ENCODE measurements at regions not wholly inside any gene's neighbourhood (a gene's known extent, or its start where the extent isn't known, plus 50 kb on each side); places are given as distances from the start of the nearest gene placed in this dataset.

GRCh38 chrX:39897741-39898097 is 200.0 kb downstream of the BCOR start:
- Mint-ChIP-seq H3K27me3 (ENCODE audit: low read depth) (peaks cover 7% of the 10 kb centered on the region), H3K9me3 (no peaks in the 10 kb centered on the region), H3K4me3 (no peak overlapping the region), H3K4me1 (ENCODE audit: low read depth) (peaks cover 3% of the 10 kb centered on the region), H3K36me3 (ENCODE audit: low read depth) (no peaks in the 10 kb centered on the region), H3K27ac (no peak overlapping the region)

DNA sequence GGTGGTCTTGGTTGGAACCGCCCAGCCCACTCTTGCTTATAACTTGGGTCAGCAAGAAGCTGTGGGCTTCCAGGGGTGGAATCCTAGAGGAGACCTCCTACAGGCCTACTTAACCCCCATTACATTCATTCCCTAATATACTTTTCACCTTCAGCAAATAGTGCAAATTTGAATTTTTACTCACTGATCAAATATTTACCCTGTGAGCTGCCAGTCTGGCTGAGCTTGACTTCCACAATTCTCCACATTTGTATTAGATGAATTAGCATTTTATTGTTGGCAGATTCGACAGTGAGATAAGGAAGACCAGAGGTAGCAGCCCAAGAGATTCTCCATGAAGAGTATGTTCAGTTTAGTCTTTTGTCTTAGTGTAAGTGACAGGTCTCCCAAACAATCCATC is 199.6 kb downstream of the BCOR start:
- no peaks in the 10 kb centered on the region for H3K9me3 Mint-ChIP-seq
- peaks cover 6% of the 10 kb centered on the region for H3K4me1 Mint-ChIP-seq (ENCODE audit: low read depth)
- no peak overlapping the region for H3K27ac Mint-ChIP-seq
- H3K36me3 Mint-ChIP-seq (ENCODE audit: low read depth) = no peaks in the 10 kb centered on the region
- peaks cover 7% of the 10 kb centered on the region for H3K27me3 Mint-ChIP-seq (ENCODE audit: low read depth)
- no peak overlapping the region for H3K4me3 Mint-ChIP-seq

GRCh38 chrX:39899059-39899458 is 198.7 kb downstream of the BCOR start:
- peaks cover 4% of the 10 kb centered on the region for H3K4me1 Mint-ChIP-seq (ENCODE audit: low read depth)
- no peak overlapping the region for H3K4me3 Mint-ChIP-seq
- no peak overlapping the region for H3K27ac Mint-ChIP-seq
- peaks cover 7% of the 10 kb centered on the region for H3K27me3 Mint-ChIP-seq (ENCODE audit: low read depth)
- no peaks in the 10 kb centered on the region for H3K36me3 Mint-ChIP-seq (ENCODE audit: low read depth)
- no peaks in the 10 kb centered on the region for H3K9me3 Mint-ChIP-seq

DNA sequence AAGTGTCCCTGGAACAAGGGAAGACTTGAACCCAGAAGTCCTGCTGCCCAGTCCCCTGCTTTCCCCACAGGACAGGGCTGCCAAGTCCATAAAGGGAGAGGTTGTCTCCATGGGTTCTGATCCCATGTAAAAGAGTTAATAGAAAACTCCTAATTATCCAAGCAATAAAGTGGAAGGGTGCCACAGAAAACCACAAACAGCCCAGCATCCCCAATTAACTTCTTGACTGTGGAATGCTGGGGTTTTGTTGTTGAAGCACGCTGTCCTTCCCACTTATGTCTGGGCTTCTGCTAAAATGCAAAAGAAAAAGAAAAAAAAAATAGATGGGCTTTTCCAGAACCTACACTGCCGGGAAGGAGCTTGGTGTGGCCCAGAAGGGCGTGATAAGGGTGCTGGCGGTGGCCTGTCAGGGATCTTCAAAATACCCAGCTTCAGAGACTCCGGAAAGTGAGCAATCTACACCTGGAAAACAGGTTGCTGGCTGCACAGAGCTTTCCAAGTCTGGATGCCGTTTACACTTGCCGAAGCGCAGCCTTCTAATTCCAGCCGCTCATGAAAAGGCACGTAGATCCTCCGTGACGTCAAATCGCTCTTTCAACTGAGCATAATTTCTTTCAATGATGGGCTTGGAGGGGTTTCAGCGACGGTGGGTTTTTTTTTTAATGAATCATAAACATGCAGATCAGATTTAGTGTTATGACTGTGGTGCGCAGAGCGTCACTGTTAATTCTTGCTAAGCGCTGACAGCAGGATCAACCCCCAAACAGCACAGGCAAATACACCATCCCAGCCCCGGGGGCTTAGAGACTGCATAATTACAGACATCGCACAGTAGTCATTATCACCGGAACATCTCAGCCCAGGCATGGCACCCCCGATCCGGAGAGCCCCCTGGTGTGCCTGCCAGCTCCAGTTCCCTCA is 197.6 kb downstream of the BCOR start:
- Mint-ChIP-seq H3K9me3 (no peaks in the 10 kb centered on the region), H3K27ac (no peak overlapping the region), H3K4me1 (ENCODE audit: low read depth) (peaks cover 4% of the 10 kb centered on the region), H3K27me3 (ENCODE audit: low read depth) (peaks cover 7% of the 10 kb centered on the region), H3K36me3 (ENCODE audit: low read depth) (no peaks in the 10 kb centered on the region), H3K4me3 (no peak overlapping the region)

DNA sequence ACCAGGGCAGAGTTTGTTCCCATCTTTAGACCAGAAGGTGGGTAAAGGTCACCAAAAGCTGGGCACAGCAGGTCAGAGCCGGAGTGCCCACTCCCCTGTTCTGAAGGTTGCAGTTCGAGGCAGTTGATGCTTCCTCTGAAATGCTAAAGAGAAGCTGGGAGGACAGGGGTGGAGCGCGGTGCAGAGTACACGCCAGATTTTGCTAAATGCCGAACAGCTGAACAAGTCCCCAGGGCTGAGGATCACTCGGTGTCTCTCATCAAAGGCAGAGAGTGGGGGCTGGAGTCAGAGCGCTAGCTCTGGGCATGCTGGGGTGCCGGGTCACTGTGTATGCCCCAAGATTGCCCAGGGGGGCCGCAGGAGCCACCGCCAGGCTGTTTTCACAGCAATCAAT is 197.0 kb downstream of the BCOR start:
- no peak overlapping the region for H3K27ac Mint-ChIP-seq
- H3K27me3 Mint-ChIP-seq (ENCODE audit: low read depth) = peaks cover 7% of the 10 kb centered on the region
- no peak overlapping the region for H3K4me3 Mint-ChIP-seq
- peaks cover 4% of the 10 kb centered on the region for H3K4me1 Mint-ChIP-seq (ENCODE audit: low read depth)
- no peaks in the 10 kb centered on the region for H3K36me3 Mint-ChIP-seq (ENCODE audit: low read depth)
- no peaks in the 10 kb centered on the region for H3K9me3 Mint-ChIP-seq

GRCh38 chrX:39903343-39903742 is 194.4 kb downstream of the BCOR start:
- Mint-ChIP-seq H3K4me1 (ENCODE audit: low read depth) (peaks cover 4% of the 10 kb centered on the region), H3K4me3 (no peak overlapping the region), H3K9me3 (no peaks in the 10 kb centered on the region), H3K36me3 (ENCODE audit: low read depth) (no peaks in the 10 kb centered on the region), H3K27me3 (ENCODE audit: low read depth) (peaks cover 7% of the 10 kb centered on the region), H3K27ac (no peak overlapping the region)

GRCh38 chrX:39903937-39904336 is 193.8 kb downstream of the BCOR start:
- no peaks in the 10 kb centered on the region for H3K36me3 Mint-ChIP-seq (ENCODE audit: low read depth)
- H3K4me1 Mint-ChIP-seq (ENCODE audit: low read depth) = peaks cover 6% of the 10 kb centered on the region
- no peak overlapping the region for H3K27ac Mint-ChIP-seq
- no peak overlapping the region for H3K4me3 Mint-ChIP-seq
- H3K9me3 Mint-ChIP-seq = no peaks in the 10 kb centered on the region
- H3K27me3 Mint-ChIP-seq (ENCODE audit: low read depth) = peaks cover 7% of the 10 kb centered on the region

DNA sequence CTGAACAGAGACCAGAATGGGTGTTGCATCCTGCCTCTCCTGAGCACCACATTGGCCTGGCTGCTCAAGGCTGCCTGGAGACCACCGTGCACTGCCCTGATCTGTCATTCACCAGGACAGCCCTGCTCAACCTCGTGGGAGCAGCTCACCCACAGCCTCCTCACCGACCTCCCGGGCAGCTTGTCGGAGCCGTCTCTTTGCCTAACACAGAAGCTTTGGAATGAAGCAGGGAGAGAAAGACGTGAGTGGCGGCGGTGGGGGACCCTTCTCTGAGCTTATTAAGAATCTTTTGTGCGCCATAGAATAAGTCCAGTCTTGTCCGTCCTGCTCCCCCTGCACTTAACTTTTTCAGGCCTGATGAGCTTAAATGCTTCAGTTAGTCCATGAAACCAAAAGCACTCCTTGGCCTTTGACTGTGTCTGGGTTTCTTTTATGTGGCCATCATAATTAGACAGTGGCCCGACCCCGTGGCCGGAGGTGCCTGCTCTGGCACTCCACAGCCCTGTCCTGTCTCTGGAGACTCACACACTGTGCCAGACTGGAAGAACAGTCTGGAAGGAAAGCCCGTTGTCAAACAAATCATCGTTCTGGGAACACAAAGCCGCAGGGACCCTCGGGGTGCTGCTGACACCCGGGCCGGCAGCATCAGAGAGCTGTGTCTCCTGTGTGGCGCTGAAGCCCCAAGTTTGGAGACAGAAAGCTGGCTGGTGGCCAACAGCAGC is 192.8 kb downstream of the BCOR start:
- Mint-ChIP-seq H3K27ac (no peak overlapping the region), H3K4me3 (no peak overlapping the region), H3K4me1 (ENCODE audit: low read depth) (peaks cover 6% of the 10 kb centered on the region)

DNA sequence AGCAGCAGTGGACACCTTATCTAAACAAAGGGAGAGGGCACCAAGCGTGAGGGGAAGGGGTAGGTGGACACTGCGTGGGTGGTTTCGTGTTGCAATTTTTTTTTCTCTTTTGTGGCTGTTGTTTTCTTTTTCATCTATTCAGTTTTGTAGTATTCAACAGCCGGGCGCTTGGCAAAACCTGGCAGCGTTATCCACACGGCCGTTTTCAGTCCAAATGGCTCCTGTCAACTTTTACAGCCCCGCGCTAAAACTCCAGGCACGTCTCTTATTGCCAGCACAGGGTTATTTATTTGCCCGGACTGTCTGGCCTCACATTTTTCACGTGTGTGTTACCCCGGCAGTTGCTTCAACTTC is 192.2 kb downstream of the BCOR start:
- Mint-ChIP-seq H3K27ac (no peak overlapping the region), H3K4me1 (ENCODE audit: low read depth) (peaks cover 6% of the 10 kb centered on the region), H3K27me3 (ENCODE audit: low read depth) (peaks cover 7% of the 10 kb centered on the region), H3K36me3 (ENCODE audit: low read depth) (no peaks in the 10 kb centered on the region), H3K4me3 (no peak overlapping the region), H3K9me3 (no peaks in the 10 kb centered on the region)

More for the DNA sequence above, 192.8 kb downstream of the BCOR start:
- H3K27me3 Mint-ChIP-seq (ENCODE audit: low read depth) = peaks cover 7% of the 10 kb centered on the region
- no peaks in the 10 kb centered on the region for H3K9me3 Mint-ChIP-seq
- H3K36me3 Mint-ChIP-seq (ENCODE audit: low read depth) = no peaks in the 10 kb centered on the region

- Mint-ChIP-seq H3K36me3 (ENCODE audit: low read depth) (no peaks in the 10 kb centered on the region), H3K4me1 (ENCODE audit: low read depth) (peaks cover 6% of the 10 kb centered on the region), H3K27ac (no peak overlapping the region), H3K27me3 (ENCODE audit: low read depth) (peaks cover 7% of the 10 kb centered on the region), H3K9me3 (no peaks in the 10 kb centered on the region), H3K4me3 (no peak overlapping the region)
Measured at GRCh38 chrX:39905946-39906345, 191.8 kb downstream of the BCOR start.

DNA sequence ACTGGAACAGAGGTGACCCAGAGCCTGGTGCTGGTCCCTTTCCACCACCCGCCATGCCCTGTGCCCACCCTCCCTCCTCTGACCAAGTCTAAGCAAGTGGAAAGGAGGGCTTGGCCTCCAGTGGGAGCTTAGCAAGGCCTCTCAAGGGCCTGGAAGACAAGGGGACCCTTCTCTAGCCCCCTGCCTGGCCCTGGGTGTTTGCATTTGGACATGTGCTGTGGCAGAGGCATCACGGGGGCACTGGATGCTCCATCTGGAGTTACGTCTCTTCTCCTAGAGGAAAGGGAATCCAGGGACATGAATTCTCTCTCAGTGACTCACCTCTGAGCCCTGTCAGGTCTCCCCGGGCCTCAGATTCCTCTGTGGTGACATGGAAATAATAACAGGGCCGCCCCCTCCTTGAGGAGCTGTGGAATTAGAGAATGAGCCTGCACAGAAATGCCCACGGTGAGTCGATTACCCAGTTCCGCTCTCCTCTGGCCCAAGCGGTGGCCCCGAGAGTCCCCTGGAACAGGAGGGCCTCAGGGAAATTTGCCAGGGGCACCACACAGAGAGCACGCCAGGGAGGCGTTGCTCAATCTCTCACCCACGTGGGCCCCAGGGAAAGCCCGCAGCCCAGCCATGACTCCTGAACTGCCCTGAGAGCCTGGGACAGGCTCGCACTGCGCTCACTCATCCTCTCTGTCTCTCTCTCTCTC is 189.6 kb downstream of the BCOR start:
- H3K4me3 Mint-ChIP-seq = no peak overlapping the region
- H3K27ac Mint-ChIP-seq = no peak overlapping the region
- H3K27me3 Mint-ChIP-seq (ENCODE audit: low read depth) = no peaks in the 10 kb centered on the region
- no peaks in the 10 kb centered on the region for H3K9me3 Mint-ChIP-seq
- H3K4me1 Mint-ChIP-seq (ENCODE audit: low read depth) = peaks cover 5% of the 10 kb centered on the region
- no peaks in the 10 kb centered on the region for H3K36me3 Mint-ChIP-seq (ENCODE audit: low read depth)

- Mint-ChIP-seq H3K4me1 (ENCODE audit: low read depth) (peaks cover 2% of the 10 kb centered on the region), H3K9me3 (no peaks in the 10 kb centered on the region), H3K4me3 (no peak overlapping the region), H3K27ac (no peak overlapping the region), H3K27me3 (ENCODE audit: low read depth) (no peaks in the 10 kb centered on the region), H3K36me3 (ENCODE audit: low read depth) (no peaks in the 10 kb centered on the region)
Measured at GRCh38 chrX:39909996-39910395, 187.8 kb downstream of the BCOR start.

DNA sequence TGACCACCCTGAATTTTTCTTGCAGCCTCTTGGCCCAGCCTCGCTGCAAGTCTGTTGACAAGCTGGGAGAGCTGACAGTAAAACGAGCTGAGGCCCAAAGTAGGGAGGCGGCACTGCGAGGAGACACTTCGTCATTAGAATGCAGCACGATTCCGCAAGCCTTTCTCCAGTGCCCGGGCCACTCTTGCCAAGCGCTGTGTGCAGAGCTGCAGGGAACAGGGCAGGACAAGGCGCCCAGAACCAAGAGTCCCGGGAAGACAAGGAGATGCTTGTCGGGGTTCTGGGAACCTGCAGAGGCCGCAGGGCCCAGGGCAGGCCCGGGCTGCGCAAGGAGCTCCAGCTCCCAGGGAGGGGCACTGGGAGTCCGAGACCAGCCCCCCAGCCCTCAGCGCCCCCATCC is 187.1 kb downstream of the BCOR start:
- H3K27me3 Mint-ChIP-seq (ENCODE audit: low read depth) = no peaks in the 10 kb centered on the region
- H3K27ac Mint-ChIP-seq = no peak overlapping the region
- H3K4me3 Mint-ChIP-seq = no peak overlapping the region
- no peaks in the 10 kb centered on the region for H3K36me3 Mint-ChIP-seq (ENCODE audit: low read depth)
- H3K9me3 Mint-ChIP-seq = no peaks in the 10 kb centered on the region
- H3K4me1 Mint-ChIP-seq (ENCODE audit: low read depth) = peaks cover 2% of the 10 kb centered on the region

DNA sequence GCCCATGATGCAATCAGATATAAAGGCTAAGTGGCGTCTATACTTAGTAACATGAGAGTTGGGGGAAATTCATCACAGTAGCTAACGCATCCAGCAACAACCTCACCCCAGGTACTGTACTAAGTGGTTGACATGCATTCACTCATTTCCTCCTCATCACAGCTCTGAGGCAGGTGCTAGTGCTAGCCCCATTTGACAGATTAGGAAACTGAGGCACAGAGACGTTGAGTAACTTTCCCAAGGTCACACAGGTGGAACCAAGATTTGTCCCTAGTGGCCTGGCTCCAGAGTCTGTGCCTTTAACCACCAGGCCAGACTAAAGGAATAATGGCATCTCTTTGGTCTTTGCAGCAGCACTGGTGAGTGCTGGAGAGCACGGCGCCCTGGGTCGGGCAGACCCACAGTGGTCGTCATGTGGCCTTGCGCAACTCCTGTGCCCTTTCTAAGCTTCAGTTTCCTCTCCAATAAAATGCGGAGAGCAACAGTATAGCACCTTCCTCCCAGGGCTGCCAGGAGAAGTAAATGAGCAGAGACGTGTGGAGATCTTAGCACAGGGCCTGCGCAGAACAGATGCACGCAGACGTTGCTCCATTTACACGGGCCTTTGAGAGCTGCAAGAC is 186.4 kb downstream of the BCOR start:
- Mint-ChIP-seq H3K36me3 (ENCODE audit: low read depth) (no peaks in the 10 kb centered on the region), H3K27me3 (ENCODE audit: low read depth) (no peaks in the 10 kb centered on the region), H3K4me3 (no peak overlapping the region), H3K4me1 (ENCODE audit: low read depth) (peaks cover 2% of the 10 kb centered on the region), H3K9me3 (no peaks in the 10 kb centered on the region), H3K27ac (no peak overlapping the region)
